Activated naive CD4-positive, alpha-beta T cell treated with anti-CD3 and anti-CD28 coated beads, Interleukin-2, amount 50 U/mL, for 24 hours (primary cell): ENCODE measurements at regions not wholly inside any gene's neighbourhood (a gene's known extent, or its start where the extent isn't known, plus 50 kb on each side); places are given as distances from the start of the nearest gene placed in this dataset.

ENCODE experiments used
- H3K27ac Mint-ChIP-seq: one replicate; pipeline ENCODE4 v1.8.0; 2021; ENCODE audit warnings: mild to moderate bottlenecking, mixed read lengths
- H3K27me3 Mint-ChIP-seq: one replicate; pipeline ENCODE4 v1.8.0; 2021; ENCODE audit warnings: mixed read lengths
- H3K36me3 Mint-ChIP-seq: one replicate; pipeline ENCODE4 v1.8.0; 2021; ENCODE audit warnings: mixed read lengths
- H3K4me1 Mint-ChIP-seq: one replicate; pipeline ENCODE4 v1.8.0; 2021; ENCODE audit warnings: mixed read lengths
- H3K4me3 Mint-ChIP-seq: one replicate; pipeline ENCODE4 v1.8.0; 2021; ENCODE audit warnings: mild to moderate bottlenecking, mixed read lengths
- H3K9me3 Mint-ChIP-seq: one replicate; pipeline ENCODE4 v1.8.0; 2021; ENCODE audit warnings: mixed read lengths

DNA sequence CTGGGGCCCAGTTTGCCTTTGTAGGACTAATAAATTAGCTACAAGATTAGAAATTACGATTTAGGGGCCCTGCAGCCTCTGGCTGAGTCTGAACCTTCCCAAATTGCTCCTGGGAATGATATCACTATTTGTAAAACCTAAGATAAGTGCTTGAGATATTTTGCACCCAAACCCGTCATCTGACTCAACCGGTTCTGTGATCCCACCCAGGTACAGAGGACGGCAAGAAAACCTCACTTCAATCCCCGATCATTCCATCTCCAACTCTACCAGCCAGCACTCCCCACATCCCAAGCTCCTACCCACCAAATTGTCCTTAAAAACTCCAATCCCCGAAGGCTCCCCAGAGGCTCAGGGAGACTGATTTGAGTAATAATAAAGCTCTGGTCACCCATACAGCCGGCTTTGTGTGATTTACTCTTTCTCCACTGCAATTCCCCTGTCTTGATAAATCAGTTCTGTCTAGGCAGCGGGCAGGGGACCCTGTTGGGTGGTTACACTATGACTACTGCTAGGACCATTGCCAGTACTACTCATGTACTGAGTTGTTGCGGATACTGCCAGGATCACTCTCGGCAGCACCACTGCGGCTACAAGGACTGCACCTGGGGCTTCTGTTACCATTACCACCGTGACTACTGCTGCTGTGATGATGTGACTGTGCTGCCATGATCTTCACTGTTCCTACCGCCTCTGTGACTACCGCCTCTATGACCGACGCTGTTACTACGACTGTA is 73.1 kb downstream of the IRF8 start:
- no peaks in the 10 kb centered on the region for H3K9me3 Mint-ChIP-seq
- H3K4me1 Mint-ChIP-seq = peaks cover 26% of the 10 kb centered on the region
- no peaks in the 10 kb centered on the region for H3K36me3 Mint-ChIP-seq
- peak overlapping the region; percentile 23 for H3K27ac Mint-ChIP-seq
- no peaks in the 10 kb centered on the region for H3K27me3 Mint-ChIP-seq
- H3K4me3 Mint-ChIP-seq = no peak overlapping the region

DNA sequence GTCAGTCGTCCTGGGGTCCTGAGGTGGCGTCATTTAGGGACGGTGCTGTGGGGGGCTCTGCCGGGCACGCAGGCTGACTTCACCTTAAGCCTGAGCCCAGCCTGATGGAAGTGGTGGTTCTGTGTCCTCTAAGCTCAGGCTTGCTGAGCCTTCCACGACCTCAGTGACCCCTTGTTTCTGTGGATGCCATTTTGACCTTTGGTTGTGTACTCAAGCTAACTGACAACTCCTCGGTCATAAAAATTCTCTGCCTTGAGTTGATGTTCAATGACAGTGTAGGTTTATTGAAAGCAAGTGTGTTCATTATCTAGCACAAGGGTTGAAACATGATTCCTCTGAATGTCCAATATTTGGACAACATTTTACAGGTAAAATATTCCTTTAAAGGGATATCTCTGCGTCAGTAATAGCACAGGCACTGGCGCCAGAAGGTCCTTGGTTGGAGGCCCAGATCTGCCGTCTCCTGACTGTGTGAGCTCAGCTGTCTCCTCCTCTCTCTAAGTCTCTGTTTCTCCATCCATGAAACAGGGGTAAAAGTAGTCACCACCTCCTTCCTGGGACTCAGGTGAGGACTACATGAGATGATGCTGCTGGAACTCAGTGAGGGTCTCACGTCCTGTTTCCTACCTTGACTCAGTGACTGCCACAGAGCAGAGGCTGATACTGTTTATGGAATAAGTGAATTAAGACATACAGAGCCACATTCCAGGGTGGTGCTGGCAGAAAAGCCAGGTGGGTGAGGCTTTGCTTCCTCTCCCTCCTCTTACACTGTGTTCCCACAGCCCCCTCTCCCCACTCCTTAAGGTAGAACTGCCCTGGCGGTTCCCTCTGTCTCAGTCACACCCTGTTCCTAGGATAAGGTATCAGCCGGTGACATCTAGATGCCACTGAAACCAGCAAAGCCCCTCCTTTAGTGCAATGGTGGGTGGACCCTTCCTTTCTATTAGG is 75.7 kb downstream of the IRF8 start:
- Mint-ChIP-seq H3K4me3 (no peak overlapping the region), H3K4me1 (peaks cover 13% of the 10 kb centered on the region), H3K9me3 (no peaks in the 10 kb centered on the region), H3K27ac (no peak overlapping the region), H3K27me3 (no peaks in the 10 kb centered on the region), H3K36me3 (no peaks in the 10 kb centered on the region)

DNA sequence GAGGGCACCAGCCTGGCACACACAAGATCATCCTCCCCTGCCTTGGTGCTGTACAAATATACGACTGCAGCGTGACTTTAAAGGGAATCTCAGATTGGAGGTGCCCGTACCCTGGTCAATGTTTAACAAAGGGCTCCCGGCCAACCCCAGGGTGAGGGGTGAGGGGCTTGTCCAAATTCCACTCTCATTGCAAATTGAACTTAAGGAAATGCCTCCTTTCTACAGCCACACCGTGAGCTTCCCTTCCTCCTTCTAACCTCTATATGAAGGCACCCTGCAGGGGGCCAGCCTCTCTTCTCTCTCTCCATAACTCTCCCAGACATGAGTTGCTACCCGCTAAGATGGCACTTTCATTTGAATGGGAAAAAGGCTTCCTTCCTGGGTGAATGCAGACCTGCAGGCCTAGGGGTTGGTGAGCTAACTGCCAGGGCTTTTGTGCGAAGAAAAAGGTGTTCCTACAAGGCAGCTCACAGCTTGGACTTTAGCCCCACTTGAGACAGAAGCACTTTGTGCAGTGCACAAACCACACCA is 76.6 kb downstream of the IRF8 start:
- Mint-ChIP-seq H3K27me3 (no peaks in the 10 kb centered on the region), H3K4me3 (no peak overlapping the region), H3K4me1 (peaks cover 9% of the 10 kb centered on the region), H3K36me3 (no peaks in the 10 kb centered on the region), H3K27ac (no peak overlapping the region), H3K9me3 (no peaks in the 10 kb centered on the region)

DNA sequence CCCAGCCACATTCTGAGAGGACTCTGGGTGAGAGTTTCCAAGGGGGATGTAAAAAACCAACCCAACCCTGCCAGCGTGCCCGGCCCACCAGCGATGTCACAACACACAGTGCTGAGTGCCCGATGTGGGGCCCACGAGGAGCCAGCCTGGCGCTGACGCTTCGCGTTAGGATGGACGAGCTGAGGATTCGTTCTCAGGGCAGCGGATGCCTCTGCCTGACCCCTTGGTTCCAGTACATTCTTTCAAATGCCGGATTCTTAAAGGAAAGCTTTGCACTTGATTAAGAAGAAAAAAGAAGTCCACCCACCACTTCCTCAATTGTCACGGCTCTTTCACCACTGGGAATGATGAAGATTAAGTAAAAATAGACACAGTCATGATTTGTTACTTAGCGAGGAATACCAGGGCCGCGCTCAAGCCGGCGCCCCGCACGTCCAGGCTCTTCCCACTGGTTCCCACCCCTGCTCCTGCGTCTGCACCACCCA is 79.4 kb downstream of the IRF8 start:
- no peak overlapping the region for H3K4me3 Mint-ChIP-seq
- H3K27me3 Mint-ChIP-seq = no peaks in the 10 kb centered on the region
- no peak overlapping the region for H3K27ac Mint-ChIP-seq

DNA sequence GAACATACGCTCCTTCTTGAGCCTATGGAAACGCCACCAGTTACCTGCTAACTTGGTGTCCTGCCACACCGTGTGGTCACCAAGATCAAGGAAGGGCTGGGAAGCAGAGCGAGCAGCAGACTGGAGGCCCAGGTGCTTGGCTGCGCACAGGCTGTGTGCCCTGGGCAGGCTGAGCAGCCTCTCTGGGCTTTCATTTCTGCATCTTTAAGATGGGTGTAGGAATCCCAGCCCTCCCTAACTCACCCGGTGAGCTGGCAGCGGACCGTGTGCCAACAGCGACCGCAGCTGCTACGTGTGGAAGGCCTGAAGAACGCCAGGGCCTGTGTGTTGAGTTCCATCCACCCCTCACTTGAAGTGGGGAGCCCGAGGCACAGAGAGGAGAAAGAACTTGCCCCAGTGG is 80.0 kb downstream of the IRF8 start:
- Mint-ChIP-seq H3K36me3 (no peaks in the 10 kb centered on the region), H3K4me3 (no peak overlapping the region), H3K27me3 (no peaks in the 10 kb centered on the region), H3K4me1 (peaks cover 5% of the 10 kb centered on the region), H3K9me3 (no peaks in the 10 kb centered on the region), H3K27ac (no peak overlapping the region)

More for the DNA sequence above, 79.4 kb downstream of the IRF8 start:
- Mint-ChIP-seq H3K36me3 (no peaks in the 10 kb centered on the region), H3K9me3 (no peaks in the 10 kb centered on the region), H3K4me1 (peaks cover 5% of the 10 kb centered on the region)

DNA sequence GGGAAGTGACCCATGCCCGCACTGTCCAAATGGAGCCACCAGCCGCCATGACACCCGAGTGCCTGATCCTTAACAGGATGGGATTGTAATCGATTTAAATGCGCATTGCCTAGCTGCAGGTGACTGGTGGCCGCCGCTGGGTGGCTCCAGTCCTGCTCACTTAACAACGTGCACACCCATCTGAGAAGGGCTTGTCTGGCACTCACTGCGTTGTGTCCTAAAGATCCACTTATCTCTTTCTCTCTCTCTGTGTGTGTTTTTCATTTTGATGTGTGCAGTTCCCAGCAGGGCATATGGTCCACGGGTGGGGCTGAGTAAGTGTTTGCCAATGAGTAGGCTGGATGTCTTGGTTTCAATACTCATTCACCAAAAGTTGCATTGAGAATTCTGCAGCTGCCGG is 80.6 kb downstream of the IRF8 start:
- Mint-ChIP-seq H3K4me3 (no peak overlapping the region), H3K27ac (peak overlapping the region; percentile 72), H3K4me1 (peaks cover 7% of the 10 kb centered on the region), H3K36me3 (no peaks in the 10 kb centered on the region), H3K27me3 (no peaks in the 10 kb centered on the region), H3K9me3 (no peaks in the 10 kb centered on the region)

DNA sequence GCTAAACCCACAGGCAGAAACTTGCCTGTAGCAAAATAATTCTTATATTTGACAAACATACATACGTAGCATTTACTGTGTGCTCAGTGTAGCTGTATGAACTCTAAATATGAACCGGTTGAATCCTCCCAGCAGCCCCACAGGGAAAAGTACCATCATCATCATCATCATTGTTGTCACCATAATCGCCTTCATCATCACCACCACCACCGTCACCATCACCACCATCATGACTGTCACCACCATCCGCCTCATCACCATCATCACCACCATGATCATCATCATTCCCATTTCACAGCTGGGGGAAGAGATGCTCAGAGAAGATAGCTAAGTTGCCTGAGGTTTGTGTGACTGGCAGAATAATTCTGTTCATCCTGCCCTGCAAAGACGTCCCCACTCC is 81.7 kb downstream of the IRF8 start:
- Mint-ChIP-seq H3K27me3 (no peaks in the 10 kb centered on the region), H3K27ac (no peak overlapping the region), H3K4me1 (peaks cover 17% of the 10 kb centered on the region), H3K4me3 (no peak overlapping the region), H3K36me3 (no peaks in the 10 kb centered on the region), H3K9me3 (no peaks in the 10 kb centered on the region)

DNA sequence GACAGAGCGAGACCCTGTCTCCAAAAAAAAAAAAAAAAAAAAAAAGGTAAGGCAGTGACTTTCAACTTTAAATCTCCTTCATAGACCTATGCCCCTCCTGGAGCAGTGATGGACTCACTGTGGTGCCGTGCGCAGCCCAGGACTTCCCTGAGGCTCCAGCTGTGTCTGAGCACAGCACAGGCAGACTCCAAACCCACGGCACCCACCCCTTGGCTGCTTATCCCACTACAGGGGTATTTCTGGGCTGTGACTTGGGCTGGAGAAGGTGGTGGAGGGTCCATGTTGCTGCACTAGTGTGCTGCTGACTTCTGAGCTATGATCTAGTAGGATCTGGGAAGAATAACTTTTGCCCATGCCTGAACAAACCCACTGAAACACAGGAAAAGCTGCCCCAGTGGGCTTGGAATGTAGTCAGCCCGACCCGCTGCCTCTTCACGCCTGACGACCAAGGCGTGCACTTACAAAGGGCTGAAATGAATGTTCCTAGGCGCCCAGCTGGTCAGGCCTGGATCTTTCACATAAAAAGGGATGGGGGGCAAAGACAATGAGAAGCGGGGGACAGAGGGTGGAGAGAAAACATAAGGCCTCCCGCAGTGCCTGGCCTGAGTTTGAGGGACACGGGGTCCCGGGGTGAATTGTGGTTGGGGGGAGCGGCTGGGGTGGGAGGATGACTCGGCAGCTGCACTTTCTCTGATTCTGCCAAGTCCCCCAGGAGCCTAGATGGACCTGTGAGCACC is 83.0 kb downstream of the IRF8 start:
- Mint-ChIP-seq H3K36me3 (no peaks in the 10 kb centered on the region), H3K27me3 (no peaks in the 10 kb centered on the region), H3K9me3 (no peaks in the 10 kb centered on the region), H3K4me3 (no peak overlapping the region), H3K27ac (no peak overlapping the region), H3K4me1 (peaks cover 31% of the 10 kb centered on the region)

DNA sequence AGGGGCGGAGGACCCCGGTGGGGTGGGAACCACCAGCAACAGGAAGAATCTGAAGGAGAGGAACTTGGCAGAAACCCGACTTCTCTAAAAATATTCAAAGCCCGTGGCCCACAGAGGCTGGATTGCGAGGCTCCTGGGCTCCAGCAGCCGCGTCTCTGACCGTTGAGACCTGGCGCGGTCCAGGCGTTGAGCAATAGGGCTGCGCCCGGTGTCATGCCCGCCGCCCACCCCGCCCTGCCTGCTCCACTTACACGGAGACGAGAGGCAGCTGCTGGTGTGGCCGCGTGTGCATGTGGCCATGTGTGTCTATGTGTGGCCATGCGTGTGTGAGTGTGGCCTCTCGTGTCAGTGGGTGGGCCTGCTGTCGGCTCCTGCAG is 83.6 kb downstream of the IRF8 start:
- Mint-ChIP-seq H3K27ac (no peak overlapping the region), H3K27me3 (no peaks in the 10 kb centered on the region), H3K36me3 (no peaks in the 10 kb centered on the region), H3K9me3 (no peaks in the 10 kb centered on the region), H3K4me1 (peaks cover 34% of the 10 kb centered on the region), H3K4me3 (no peak overlapping the region)

DNA sequence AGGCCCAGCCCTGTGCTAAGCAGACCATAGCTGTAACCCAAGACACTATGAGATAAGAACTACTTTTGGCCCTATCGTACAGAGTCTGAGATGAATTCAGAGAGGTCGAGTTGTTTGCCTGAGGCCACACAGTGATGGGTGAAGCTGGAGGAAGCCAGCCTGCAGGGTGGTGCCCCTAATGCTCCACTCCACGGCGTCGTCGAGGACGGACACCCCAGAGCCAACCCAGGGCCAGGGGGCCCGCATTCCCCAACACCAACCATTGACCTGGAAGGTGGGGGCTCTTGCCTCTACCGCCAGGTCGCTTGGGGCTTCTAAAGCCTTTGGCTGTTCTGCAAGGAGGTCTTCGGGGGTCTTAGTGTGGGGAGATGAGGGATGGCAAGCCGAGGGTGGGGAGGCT is 84.1 kb downstream of the IRF8 start:
- Mint-ChIP-seq H3K36me3 (no peaks in the 10 kb centered on the region), H3K4me3 (no peak overlapping the region), H3K4me1 (peaks cover 38% of the 10 kb centered on the region), H3K9me3 (no peaks in the 10 kb centered on the region), H3K27ac (no peak overlapping the region), H3K27me3 (no peaks in the 10 kb centered on the region)

DNA sequence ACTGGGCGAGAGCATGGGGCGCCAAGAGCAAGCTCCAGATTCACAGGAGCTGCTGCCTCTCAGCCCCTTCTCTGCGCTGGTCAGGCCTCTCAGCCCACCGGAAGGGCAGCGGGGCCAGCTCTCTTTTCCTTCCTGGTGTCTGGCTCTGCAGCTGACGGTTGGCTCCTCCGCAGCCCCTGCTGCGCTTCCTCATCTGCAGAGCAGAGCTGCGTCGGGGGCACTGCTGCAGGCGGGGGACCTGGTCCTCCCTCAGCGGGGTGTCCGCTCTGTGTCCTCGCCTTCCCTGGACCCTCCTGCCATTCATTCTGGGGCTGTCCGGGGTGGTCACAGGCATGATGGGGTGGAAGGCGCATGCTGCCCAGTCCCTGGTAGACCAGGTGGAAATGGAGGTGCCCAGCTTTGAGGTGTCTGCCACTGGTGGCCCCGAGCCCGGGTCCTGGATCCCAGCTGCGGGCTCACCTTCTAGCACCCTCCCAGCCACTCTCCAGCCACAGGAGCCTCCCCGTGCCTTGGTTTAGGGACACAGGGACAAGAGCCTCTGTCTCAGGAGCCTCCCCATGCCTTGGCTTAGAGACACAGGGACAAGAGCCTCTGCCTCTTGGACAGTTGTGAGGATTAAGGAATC is 84.8 kb downstream of the IRF8 start:
- Mint-ChIP-seq H3K4me3 (no peak overlapping the region), H3K4me1 (peaks cover 45% of the 10 kb centered on the region), H3K9me3 (no peaks in the 10 kb centered on the region), H3K36me3 (no peaks in the 10 kb centered on the region), H3K27ac (no peak overlapping the region), H3K27me3 (no peaks in the 10 kb centered on the region)

DNA sequence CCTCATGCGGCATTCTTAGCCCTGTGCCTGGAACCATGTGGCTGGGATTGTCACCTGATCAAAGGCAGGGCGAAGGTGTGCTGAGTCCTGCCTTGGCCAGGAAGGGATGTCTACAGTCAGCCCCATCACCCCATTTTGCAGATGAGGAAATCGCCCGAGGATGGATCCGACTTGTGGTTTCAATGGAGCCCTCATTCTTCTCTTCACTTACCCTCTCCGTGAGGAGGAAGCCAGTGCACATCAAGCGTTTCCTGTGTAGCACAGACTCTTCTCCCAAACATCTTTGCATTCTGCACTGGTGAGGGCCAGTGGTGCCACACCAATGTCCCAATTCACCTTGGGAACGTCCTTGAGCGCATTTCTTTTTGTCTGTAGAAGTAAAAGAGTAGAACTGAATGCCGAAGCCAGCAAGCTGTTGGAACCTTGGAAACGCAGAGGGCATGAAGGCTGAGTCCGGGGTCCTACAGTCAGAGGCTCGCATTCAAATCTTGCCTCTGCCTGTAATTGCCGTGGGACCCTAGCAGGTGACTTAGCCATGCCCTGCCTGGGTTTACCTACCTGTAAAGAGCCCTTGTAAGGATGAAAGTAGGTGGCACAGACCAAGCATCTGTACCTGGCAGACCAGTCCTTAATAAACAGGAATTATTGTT is 85.4 kb downstream of the IRF8 start:
- Mint-ChIP-seq H3K4me1 (peaks cover 51% of the 10 kb centered on the region), H3K27ac (peak overlapping the region; percentile 84), H3K4me3 (no peak overlapping the region), H3K36me3 (no peaks in the 10 kb centered on the region), H3K27me3 (no peaks in the 10 kb centered on the region), H3K9me3 (no peaks in the 10 kb centered on the region)

DNA sequence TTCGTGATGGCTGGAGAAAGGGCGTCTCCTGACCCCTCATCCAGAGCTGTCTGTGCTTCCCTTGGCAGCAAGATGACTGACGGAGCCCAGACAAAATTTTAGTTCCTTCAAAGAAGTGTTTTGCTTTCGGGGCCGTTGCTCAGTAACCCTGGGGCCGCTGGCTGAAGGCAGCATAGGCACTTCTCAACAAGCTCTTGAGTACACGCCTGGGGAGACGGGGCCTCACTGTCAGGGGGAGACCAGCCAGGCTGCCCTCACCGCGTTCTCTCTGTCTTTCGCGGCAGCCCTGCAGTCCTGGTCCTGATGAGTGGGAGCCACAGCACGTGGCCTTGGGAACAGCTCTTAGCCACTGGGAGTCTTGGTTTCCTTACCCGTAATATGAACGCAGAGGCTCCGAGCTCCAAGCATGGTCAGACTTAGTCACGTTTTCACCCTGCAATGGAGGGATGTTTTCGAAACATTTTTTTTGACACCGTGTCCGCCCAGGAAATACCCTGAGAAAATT is 86.0 kb downstream of the IRF8 start:
- no peaks in the 10 kb centered on the region for H3K9me3 Mint-ChIP-seq
- H3K27ac Mint-ChIP-seq = peak overlapping the region; percentile 84
- H3K4me1 Mint-ChIP-seq = peaks cover 53% of the 10 kb centered on the region
- peak overlapping the region; percentile 44 for H3K4me3 Mint-ChIP-seq
- no peaks in the 10 kb centered on the region for H3K27me3 Mint-ChIP-seq
- no peaks in the 10 kb centered on the region for H3K36me3 Mint-ChIP-seq

DNA sequence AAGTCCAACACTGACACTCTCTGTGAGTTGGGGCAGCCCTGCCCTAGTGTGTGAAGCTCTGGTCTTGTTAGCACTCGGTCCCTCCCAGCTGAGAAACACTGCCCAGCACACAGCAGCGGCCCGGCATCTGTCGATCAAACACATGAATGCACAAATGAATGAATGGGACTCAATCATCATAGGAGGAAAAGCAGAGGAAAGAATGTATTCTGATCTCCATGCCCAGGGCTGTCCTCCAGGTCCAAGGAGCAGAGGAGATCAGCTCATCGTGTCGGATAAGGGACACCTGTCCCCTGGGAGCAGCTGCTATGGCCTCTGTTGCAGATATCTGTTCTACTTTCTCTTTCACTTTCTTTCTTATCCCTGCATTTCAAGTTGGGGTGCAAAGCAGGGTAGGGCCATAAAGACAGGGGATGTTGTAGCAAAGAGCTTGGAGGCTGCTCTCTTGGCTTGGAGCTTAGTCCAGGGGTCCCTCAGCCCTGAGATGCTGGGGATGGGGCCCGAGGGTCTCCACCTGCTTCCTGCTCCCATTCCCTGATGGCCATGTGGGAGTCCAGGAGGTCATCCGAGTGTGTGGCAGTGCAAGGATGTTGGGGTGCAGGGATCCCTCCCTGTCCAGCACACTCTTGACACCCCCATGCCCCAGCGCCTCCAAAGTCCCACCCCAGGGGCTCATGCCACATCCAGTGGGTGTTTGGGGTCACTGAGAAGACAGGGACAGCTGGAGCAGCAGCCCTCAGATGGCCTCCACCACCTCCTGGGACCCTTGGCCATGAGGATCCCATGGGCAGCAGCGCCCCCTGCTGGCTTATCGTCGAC is 88.2 kb downstream of the IRF8 start:
- Mint-ChIP-seq H3K27ac (peak overlapping the region; percentile 78), H3K4me1 (peaks cover 75% of the 10 kb centered on the region), H3K27me3 (no peaks in the 10 kb centered on the region), H3K36me3 (no peaks in the 10 kb centered on the region), H3K9me3 (peaks cover 4% of the 10 kb centered on the region), H3K4me3 (no peak overlapping the region)
